NK-92 (cell line): ENCODE measurements at regions not wholly inside any gene's neighbourhood (a gene's known extent, or its start where the extent isn't known, plus 50 kb on each side); places are given as distances from the start of the nearest gene placed in this dataset.

Source experiments
- DNase-seq: peaks from one replicate; lab custom pipeline; 2025; ENCODE audit not compliant: unreplicated experiment; lab: John Stamatoyannopoulos, UW

DNA sequence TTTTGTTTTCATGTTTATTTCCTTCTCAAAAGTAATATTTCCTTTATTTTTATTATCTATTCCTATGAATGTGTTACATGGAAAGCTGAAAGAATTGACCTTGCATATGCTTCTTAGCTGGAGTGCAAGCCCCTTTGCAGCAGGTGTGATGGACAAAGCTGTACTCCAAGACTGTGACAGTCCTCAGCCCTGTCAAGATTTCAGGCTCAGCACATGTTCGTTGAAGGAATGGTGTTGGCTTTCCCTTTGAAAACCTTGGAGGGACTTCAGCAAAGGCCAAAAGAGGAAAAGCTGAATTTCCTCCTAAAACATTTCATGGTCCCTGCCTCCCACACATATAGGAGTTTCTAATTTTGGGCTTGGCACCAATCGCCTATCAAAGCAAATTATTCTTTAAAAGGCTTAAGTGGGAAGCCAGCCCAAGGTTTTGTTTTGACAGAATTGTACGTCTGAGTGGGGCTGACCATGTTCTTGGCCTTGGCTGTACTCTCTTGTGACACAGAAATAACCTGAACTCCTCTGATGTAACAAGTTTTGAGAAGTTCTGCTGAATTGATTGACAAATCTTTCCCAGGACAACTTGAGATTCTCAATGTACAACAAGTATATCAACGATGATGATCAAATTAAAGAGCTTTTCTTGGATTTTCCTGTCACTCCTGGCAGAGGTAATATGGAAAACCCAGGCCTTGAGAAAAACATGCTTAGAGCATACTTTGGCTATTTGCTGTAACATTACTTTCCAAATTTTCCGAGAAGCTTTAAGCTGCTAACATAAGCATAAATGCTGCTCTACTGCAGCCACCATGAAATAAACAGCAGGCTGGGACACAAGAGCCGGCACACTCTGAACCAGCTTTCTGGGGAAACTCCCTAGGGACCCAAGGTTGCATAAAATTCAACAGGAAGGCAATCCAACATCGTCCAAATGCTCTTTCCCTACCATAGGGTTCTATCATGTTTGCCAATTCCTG, 135.7 kb upstream of the ZNF648 start:
- DNase-seq: no peak

DNA sequence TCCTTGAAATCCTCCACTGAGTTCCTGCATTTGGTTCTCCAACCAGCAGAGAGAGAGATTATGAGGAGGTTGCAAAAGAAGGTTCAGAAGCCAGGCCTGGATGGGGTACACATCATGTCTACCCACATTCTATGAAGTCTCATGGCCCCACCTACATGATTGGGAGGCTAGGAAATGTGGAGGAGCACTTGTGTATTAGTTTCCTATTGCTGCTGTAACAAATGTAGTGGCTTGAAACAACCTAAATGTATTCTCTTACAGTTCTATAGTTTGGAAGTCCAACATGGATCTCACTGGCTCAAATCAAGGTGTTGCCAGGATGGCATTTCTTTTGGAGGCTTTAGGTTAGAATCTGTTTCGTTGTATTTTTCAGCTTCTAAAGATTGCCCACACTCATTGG, 134.2 kb upstream of the ZNF648 start:
- no peak for DNase-seq

DNA sequence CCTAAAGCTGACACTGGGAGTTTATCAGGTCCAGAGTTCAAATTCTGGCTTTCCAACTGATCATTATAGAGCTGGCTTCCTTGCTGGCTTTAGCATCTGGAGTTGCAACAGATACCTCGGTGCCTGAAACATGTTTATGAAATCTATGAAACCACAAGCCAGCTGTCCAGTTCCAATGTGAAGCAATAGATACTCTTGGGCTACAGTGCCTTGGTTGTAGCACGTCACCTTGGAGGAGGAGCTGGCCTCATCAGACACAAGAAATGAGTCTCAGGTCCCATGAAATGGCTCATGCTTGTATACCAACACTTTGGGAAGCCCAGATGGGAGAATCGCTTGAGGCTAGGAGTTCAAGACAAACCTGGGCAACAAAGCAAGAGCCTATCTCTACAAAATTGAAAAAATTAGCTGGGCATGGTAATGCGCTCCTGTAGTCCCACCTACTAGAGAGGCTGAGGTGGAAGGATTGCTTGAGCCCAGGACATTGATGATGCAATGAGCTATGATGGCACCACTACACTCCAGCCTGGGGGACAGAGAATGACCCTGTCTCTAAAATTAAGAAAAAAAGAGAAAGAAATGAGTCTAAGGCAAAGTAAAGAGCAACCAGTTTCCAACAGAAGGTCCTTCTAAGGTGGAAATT, 132.5 kb upstream of the ZNF648 start:
- DNase-seq: no peak

DNA sequence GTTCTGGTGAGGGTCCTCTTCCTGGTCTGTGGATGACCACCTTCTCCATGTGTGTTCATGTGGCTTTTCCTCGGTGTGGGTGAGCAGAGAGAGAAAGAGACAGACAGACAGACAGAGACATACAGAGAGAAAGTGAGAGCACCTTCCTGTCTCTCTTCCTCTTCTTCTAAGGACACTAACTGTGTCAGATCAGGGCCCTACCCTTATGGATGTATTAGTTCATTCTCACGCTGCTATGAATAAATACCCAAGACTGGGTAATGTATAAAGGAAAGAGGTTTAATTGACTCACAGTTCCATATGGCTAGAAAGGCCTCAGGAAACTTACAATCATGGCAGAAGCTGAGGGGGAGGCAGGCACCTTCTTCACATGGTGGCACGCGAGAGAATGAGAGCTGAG, 131.5 kb upstream of the ZNF648 start:
- DNase-seq: no peak

DNA sequence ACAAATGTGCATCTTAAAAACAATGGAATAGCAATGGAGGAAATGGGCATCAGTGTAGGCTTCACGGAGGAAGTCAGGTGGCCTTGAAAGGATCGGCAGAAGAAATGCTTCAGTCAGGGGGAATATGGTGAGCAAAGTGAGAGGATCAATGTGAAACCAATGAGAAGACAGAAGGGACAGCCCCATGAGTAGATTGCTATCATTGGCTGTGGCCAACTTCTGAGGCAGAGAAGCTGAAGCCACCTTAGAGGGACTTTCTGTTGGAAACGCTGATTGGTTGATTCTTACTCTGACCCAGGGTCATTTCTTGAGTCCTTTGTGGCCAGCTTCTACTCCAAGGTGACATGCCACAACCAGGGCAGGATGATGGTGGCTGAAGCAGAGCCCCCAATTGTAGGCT, 130.7 kb upstream of the ZNF648 start:
- DNase-seq: no peak

DNA sequence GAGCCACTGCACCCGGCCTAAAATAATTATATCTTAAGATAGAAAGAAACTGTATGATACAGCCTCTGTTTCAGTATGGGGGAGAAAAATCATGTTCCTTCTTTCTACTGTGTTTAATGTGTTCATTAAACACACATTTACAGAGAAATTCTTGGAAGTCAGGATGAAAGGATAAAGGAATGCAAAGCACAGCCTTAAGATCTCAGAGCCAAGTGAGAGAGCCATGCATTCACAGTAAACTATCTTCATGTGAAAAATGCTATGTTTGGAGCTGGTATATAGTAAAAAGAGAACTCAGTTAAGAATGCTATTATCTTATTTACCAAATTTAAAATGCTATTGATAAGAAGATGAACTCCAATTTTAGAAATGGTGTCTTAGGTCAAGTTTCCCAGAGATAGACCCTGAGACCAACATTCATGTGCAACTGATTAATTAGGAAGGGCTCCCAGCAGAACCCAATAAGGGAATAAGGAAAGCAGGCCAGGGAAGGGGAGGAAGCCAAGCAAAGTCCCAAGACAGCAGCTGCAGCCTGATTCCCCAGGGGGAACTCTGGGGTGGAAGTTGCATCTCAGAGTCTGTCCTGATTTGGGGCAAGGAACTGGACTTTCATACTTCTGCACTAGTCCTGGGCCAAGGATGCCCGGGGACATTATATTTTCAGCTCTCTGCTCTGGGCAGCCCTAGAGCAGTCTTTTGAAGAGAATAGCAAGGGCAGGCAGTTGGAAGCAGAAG, 130.0 kb upstream of the ZNF648 start:
- no peak for DNase-seq

DNA sequence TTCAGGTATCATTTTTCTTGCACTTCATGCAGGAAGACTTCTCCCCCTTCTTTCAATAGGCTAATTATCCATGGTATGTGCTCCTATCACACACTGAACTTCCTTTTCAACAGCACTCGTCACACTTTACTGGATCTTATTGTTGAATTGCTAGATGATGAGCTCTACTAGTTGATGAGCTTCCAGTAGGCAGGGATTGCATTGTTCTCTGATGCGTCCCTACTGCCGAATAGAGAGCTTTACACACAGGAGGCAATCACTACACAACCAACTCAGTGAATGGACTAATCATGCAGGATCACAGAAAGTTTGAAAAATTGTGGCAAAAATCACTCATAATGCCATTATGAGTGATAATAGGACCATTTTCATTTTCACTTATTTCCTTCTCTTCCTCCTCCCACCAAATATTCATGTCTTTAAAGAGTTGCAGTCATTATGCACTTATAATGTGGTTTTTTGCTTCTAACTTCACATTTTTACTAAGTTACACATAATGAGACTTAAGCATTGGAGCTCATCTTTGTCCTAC, 128.1 kb upstream of the ZNF648 start:
- DNase-seq: no peak

DNA sequence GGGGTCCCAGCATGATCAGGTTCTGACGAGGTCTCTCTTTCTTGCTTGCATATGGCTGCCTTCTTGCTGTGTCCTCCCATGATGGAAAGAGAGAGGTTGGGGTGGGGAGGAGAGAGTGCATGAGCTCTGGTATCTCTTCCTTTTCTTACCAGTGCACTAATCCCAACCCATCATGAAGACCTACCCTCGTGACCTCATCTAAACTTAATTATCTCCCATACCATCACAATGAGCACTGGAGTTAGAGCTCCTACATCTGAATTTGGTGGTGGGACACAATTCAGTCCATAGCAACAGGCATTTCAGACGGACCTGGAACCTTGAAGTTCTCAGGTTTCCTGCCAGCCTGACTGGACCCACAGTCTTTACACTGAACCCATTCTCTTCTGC, 125.2 kb upstream of the ZNF648 start:
- DNase-seq: no peak

DNA sequence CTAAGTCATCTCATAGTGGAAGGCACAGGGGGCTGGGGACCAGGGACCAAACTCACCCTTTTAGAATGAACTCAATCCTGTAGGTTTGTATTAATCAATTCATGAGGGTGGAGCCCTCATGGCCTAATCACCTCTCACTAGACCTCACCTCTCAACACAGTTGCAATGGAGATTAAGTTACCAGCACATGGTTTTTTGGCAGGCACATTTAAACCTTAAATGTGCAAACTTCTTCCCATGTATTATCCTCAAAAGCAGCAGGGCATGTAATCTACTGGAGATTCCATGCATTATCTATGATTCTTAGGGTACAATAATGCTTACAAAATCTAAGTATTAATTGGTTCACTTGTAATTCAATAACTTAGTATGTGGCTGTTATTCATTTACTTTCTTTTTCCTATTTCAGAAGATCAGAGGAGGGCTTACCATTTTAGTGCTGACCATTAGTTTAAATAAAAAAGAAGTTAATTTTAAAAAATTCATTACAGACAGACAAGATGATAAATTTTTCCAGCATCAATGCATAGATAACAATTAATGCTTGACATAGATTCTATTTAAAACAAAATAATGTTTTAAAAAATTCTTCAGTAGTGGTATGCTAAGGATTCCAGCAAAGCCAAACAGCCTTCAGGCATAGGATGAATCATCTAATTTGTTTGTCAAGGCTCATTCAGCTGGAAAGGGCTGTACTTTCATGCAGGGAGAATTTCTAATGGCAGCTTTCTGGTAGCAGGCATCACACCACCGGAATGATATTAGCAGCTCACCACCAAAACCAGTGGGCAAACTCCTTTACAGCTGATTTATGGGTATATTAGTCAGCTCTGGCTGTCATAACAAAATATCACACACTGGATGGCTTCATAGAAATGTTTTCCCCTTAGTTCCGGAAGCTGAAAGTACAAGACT, 124.6 kb upstream of the ZNF648 start:
- DNase-seq: no peak

DNA sequence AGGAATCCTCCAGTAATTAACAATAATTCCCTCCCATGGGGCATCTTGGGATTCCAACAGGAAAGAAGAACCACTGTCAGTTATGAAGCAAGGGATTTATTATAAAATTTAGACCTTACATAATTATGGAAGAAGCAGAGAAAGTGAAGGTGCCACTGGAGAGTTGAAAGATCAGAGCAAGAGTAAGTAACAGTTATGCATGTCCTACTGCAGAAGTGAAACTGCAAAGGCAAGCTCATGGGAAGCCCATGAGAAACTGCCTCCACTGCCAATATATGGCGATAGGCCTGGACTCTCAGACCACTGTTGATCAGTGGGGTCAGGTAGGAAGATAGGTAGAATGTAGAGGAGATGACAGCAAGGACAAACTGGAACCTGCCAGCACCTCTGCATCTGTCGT, 123.6 kb upstream of the ZNF648 start:
- no peak for DNase-seq

DNA sequence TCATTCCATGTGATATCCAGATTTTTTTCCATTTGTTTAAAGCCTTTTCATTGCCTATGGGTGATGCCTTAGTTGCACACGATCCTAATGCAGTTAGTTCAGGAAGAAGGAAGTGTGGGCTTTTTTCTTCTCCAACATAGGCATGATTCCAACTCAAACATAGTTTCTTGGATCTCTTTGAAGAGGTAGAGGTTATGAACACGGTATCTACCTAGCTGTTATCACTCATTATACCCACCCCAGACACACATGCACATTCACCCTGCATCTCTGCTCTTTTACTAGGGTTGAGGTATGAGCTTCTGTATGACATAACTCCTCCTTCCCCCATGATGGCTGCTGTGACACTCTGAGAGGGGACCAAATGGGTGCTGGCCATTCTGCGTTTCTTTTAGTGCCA, 122.1 kb upstream of the ZNF648 start:
- DNase-seq: no peak

DNA sequence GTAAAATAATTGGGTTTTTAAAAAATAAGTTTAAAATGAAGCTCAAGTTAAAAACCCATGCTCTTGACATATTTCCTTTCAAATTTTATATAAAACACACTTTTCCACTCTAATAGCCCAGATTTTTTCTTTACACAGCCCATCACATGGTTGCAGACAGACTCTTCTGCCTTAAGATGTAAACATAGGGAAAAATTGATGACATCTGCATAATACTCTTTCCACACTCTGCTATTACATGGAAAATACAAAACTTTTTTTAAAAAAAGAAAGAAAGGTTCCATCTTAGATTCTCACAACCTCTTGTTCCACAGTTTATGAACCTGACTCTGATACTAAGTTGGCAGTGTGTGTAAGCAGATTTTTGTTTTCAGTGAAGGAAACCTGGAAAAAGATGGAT, 120.8 kb upstream of the ZNF648 start:
- DNase-seq: no peak

DNA sequence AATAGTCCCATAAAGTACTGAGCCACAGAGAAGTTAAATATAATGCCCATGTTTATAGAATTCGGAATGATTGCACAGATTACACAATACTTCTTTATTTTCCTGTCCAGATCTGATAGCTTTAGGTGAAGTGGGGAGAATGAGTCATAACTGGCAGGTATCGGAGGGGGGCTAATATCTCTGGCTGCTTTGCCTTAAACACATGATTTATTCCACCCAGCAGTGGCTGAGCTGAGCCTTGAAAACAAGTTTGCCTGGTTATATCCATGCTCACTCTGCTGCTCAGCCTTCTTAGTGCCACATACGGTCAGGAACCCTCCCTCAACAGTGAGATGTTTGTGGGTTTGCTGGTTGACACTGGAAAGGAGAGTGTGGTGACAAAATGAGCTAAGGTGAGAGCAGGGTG, 119.7 kb upstream of the ZNF648 start:
- DNase-seq: no peak

DNA sequence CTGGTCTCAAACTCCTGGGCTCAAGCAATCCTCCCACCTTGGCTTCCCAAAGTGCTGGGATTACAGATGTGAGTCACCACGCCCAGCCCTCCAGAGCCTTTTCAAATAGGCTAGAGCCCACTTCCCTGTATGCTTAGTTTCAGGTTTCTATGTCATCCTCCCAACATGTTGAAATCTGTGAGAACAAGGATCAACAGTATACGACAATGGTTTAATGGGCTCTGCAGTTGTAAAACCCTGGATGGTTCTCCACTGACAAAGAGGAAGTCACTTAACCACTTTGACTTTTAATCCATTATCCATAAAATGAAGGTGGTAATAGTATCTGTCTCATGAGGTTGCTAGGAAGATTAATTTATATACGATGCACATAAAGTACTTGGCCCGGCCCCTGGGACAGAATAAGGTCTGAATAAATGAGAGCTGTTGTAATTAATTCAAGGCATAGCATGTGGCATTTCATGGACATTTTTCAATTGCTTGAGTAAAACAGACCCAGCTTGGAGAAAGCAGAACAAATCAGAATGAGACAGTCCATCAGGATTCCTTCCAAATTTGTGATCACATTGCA, 113.9 kb upstream of the ZNF648 start:
- DNase-seq: no peak

DNA sequence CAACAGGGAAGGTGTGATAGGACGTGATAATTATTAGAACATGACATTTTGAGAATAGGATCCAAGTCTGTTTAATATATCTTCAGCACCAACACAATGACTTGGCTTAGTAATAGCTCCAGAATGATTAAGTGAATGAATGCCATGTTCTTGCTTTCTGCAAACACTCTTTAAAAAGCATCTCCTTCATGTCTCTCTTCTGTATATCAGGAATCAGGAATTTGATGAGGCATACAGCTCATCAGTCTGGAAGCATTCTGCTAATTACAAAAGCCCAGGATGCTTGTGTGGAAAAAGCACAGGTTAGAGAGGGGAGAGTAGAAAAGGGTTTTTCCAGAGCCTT, 113.0 kb upstream of the ZNF648 start:
- DNase-seq: no peak

DNA sequence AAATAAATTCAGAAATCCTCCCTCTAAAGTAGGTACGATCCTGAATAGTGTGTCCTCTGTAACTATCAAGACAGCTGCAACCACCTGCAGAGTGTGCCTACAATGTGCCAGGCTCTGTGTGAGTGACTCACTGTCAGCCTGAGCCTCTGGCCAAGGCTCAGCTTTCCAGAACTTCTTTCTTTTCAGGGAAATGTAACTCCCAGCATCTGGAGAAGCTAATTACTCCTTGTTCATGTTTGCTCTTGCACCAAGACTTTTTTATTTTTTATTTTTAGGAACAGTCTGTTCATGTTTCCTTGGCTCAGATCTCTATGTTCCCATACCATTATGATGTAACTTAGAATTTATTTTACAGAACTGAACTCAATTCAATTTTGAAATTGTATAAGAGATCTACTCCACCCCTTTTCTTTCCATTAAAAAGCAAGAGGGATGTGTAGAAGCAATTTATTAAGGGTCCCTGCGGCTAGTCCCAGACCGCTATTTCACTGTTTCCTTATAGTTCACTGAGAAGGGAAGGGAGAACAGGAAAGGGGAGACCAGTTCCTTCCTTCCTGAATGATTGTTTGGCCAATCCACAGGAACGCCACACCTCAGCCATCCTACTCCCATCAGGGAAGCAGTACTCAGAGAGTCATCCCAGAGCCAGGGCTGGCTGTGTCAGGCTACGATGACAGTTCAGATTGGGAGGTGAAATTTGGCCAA, 112.4 kb upstream of the ZNF648 start:
- no peak for DNase-seq

DNA sequence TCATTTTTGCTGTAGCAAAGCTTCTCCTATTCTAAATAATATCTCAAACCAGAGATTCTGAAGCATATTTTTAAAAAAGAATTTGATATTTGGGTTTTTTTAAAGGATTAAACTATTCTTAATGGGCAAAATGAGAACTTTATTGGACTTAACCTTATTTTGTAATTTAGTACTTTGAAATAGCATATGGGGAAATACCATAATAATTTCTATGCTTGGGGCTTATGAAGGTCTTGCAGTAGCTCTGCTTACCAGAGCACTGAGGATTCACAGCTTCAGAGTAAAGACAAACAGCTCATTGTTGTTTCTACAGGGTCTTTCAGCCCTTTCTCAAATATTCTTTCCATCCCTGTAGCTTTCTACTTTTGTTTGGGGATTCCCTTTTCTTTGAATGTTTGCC, 111.2 kb upstream of the ZNF648 start:
- DNase-seq: no peak

DNA sequence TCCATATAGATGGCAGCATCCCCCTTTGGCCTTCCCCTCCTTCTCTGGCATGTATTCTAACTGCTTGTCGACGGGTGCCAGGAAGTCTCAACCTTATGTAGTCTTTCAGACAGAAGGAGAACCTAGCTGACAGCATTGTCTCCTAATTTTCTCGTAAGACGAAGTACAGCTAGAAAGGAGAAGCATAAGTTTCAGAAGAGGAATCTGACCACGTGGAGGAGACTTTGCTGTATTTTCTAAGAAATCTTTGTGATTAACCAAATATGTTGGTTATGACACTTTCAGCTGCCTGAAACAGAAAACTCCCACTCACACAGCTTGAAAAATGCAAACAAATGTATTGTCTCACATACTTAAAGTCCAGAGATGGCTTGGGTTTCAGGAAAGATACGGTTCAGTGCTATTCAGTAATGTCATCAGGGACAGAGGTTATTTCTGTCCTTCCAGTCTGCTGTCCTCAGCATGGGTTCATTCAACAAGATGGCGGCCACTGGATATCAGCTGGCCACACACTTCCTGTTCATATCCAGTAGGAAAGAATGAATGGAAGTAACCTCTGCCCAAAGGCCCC, 109.5 kb upstream of the ZNF648 start:
- no peak for DNase-seq

DNA sequence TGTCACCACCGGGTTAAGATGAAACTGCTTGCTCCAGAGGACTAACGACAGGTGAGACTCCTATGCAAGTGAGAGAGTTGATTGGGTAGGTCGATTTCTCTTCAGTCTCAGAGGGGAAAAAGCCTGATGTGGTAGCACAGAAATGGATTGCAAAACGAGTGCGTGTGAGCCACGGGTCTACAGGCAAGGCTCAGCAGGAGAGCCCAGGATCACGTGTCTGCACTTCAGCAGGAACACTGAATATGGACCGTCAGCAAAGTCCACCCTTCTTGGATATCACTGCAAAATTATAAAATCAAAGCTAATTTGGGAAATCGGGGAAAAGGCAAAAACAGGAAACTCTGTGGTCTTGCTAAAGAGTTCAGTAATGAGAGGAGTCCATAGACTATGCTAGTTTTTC, 107.7 kb upstream of the ZNF648 start:
- DNase-seq: no peak
